Caco-2 (cell line): ENCODE measurements at regions not wholly inside any gene's neighbourhood (a gene's known extent, or its start where the extent isn't known, plus 50 kb on each side); places are given as distances from the start of the nearest gene placed in this dataset.

ENCODE experiments used
- BruUV-seq: library from RNA; stranded (reverse); fragments of 400-500 nt; replicated peaks from 2 replicates; lab custom pipeline; 2021; lab: Mats Ljungman, UMichigan
- CTCF ChIA-PET: fragments of 300-600 bp; sonication (Branson Sonifier 250); formaldehyde crosslinking; loops from one replicate; lab custom pipeline; 2022; ENCODE audit warnings: antibody characterized with exemption; lab: Charles Lee
- POLR2A ChIA-PET: fragments of 300-600 bp; sonication (Branson Sonifier 250); formaldehyde crosslinking; loops from one replicate; lab custom pipeline; 2022; ENCODE audit warnings: antibody characterized with exemption; lab: Charles Lee
- DNase-seq, 2 experiments: peaks; one replicate each; pipeline versions ENCODE4 v3.0.0 to v3.0.0-alpha.2; 2020 to 2022
- H3K27me3 ChIP-seq: replicated peaks from 2 replicates; pipeline ENCODE4 v1.6.0; 2011; ENCODE audit warnings: low read length; ENCODE audit not compliant: control insufficient read depth, insufficient read depth
- H3K36me3 ChIP-seq: 2 replicates; pipeline ENCODE4 v1.5.1; 2011; ENCODE audit warnings: low read length; ENCODE audit not compliant: control insufficient read depth, insufficient read depth
- H3K4me1 ChIP-seq: fragments of 250-450 bp; sonication (Bioruptor Pico); 2 replicates; pipeline ENCODE4 v1.5.1; 2020; ENCODE audit warnings: mild to moderate bottlenecking
- H3K4me3 ChIP-seq: 2 replicates; pipeline ENCODE4 v1.5.1; 2011; ENCODE audit warnings: low read depth, mild to moderate bottlenecking, control low read depth, low read length
- H3K9me3 ChIP-seq: fragments of 250-450 bp; sonication (Bioruptor Pico); 2 replicates; pipeline ENCODE4 v1.5.1; 2020; ENCODE audit warnings: mild to moderate bottlenecking, moderate library complexity
- H3K27ac Mint-ChIP-seq: one replicate; pipeline ENCODE4 v1.8.0; 2022; ENCODE audit warnings: mixed read lengths; ENCODE audit not compliant: unreplicated experiment
- H3K27me3 Mint-ChIP-seq: one replicate; pipeline ENCODE4 v1.8.0; 2022; ENCODE audit warnings: mixed read lengths; ENCODE audit not compliant: insufficient read depth, unreplicated experiment
- H3K36me3 Mint-ChIP-seq: one replicate; pipeline ENCODE4 v1.8.0; 2022; ENCODE audit warnings: mild to moderate bottlenecking, mixed read lengths; ENCODE audit not compliant: insufficient read depth, unreplicated experiment
- H3K4me1 Mint-ChIP-seq: one replicate; pipeline ENCODE4 v1.8.0; 2022; ENCODE audit warnings: low read depth, mixed read lengths; ENCODE audit not compliant: unreplicated experiment
- H3K4me3 Mint-ChIP-seq: one replicate; pipeline ENCODE4 v1.8.0; 2022; ENCODE audit warnings: mild to moderate bottlenecking, moderate library complexity, mixed read lengths; ENCODE audit not compliant: unreplicated experiment
- H3K9me3 Mint-ChIP-seq: one replicate; pipeline ENCODE4 v1.8.0; 2022; ENCODE audit warnings: mixed read lengths; ENCODE audit not compliant: unreplicated experiment
- CTCF ChIP-seq, 2 experiments: fragments of 200-600 bp in 1 of 2; IDR thresholded peaks; 1 replicate in 1 of 2; 2 replicates in 1 of 2; pipeline versions ENCODE4 v1.5.1 to v1.8.0; 2011 to 2022; ENCODE audit warnings: antibody characterized with exemption in 1 of 2, control low read depth in 1 of 2, inconsistent platforms in 1 of 2, low read depth in 1 of 2, low read length in 1 of 2, mild to moderate bottlenecking in 1 of 2, moderate library complexity in 1 of 2; ENCODE audit not compliant: insufficient read depth in 1 of 2, severe bottlenecking in 1 of 2, unreplicated experiment in 1 of 2
- intact Hi-C: fragments of 100-400 bp; cut with micrococcal nuclease; formaldehyde crosslinking; loops from one replicate; pipeline ENCODE4 v1.10.0; 2022; ENCODE audit not compliant: unreplicated experiment

- Mint-ChIP-seq H3K36me3 (no peaks in the 10 kb centered on the region), H3K4me1 (no peaks in the 10 kb centered on the region), H3K9me3 (no peaks in the 10 kb centered on the region), H3K27me3 (no peaks in the 10 kb centered on the region), H3K27ac (no peak overlapping the region), H3K4me3 (no peak overlapping the region)
- ChIA-PET CTCF (no interaction called here), POLR2A (no interaction called here)
- H3K4me1 ChIP-seq = no peaks in the 10 kb centered on the region
- no peaks in the 10 kb centered on the region for H3K36me3 ChIP-seq
- no peak overlapping the region for H3K4me3 ChIP-seq
- H3K27me3 ChIP-seq = no peaks in the 10 kb centered on the region
- DNase-seq = no peak
- intact Hi-C loops = no loop called here
- BruUV-seq = no TSS peak
- no peak for TF ChIP-seq CTCF (IDR thresholded peaks at IDR 0.05; ENCODE audit: insufficient read depth in 1 of 2, low read depth in 1 of 2, low read length in 1 of 2, severe bottlenecking in 1 of 2, unreplicated experiment in 1 of 2)
- H3K9me3 ChIP-seq = no peaks in the 10 kb centered on the region
Observed at GRCh38 chr5:15266841-15267240, 233.1 kb upstream of the FBXL7 start.

GRCh38 chr5:15266229-15266628 lies 233.8 kb upstream of the FBXL7 start:
- POLR2A ChIA-PET = no interaction called here
- no peaks in the 10 kb centered on the region for H3K4me1 ChIP-seq
- no peaks in the 10 kb centered on the region for H3K36me3 ChIP-seq
- H3K9me3 Mint-ChIP-seq = no peaks in the 10 kb centered on the region
- H3K36me3 Mint-ChIP-seq = no peaks in the 10 kb centered on the region
- H3K27me3 Mint-ChIP-seq = no peaks in the 10 kb centered on the region
- no peak for DNase-seq
- H3K4me3 Mint-ChIP-seq = no peak overlapping the region
- no peaks in the 10 kb centered on the region for H3K4me1 Mint-ChIP-seq
- TF ChIP-seq CTCF (IDR thresholded peaks at IDR 0.05; ENCODE audit: insufficient read depth in 1 of 2, low read depth in 1 of 2, low read length in 1 of 2, severe bottlenecking in 1 of 2, unreplicated experiment in 1 of 2) = no peak
- H3K27ac Mint-ChIP-seq = no peak overlapping the region
- CTCF ChIA-PET = no interaction called here
- H3K4me3 ChIP-seq = no peak overlapping the region
- no peaks in the 10 kb centered on the region for H3K27me3 ChIP-seq
- H3K9me3 ChIP-seq = no peaks in the 10 kb centered on the region
- no TSS peak for BruUV-seq
- intact Hi-C loops = no loop called here

GRCh38 chr5:15263942-15264341 lies 236.0 kb upstream of the FBXL7 start:
- TF ChIP-seq CTCF (IDR thresholded peaks at IDR 0.05; ENCODE audit: insufficient read depth in 1 of 2, low read depth in 1 of 2, low read length in 1 of 2, severe bottlenecking in 1 of 2, unreplicated experiment in 1 of 2) = no peak
- CTCF ChIA-PET = no interaction called here
- no peaks in the 10 kb centered on the region for H3K4me1 Mint-ChIP-seq
- no peak for DNase-seq
- Histone ChIP-seq H3K36me3 (no peaks in the 10 kb centered on the region), H3K4me1 (no peaks in the 10 kb centered on the region), H3K27me3 (no peaks in the 10 kb centered on the region), H3K4me3 (no peak overlapping the region), H3K9me3 (no peaks in the 10 kb centered on the region)
- H3K27ac Mint-ChIP-seq = no peak overlapping the region
- no peaks in the 10 kb centered on the region for H3K27me3 Mint-ChIP-seq
- intact Hi-C loops = no loop called here
- BruUV-seq = no TSS peak
- no peaks in the 10 kb centered on the region for H3K9me3 Mint-ChIP-seq
- no peak overlapping the region for H3K4me3 Mint-ChIP-seq
- POLR2A ChIA-PET = no interaction called here
- H3K36me3 Mint-ChIP-seq = no peaks in the 10 kb centered on the region
